AG04449 (cell line): ENCODE measurements at regions not wholly inside any gene's neighbourhood (a gene's known extent, or its start where the extent isn't known, plus 50 kb on each side); places are given as distances from the start of the nearest gene placed in this dataset.

Source experiments
- CTCF ChIA-PET: fragments of 350-600 bp; formaldehyde crosslinking; extraction: SDS; loops from one replicate; lab custom pipeline; 2021; ENCODE audit warnings: antibody characterized with exemption; lab: Yijun Ruan, JAX
- POLR2A ChIA-PET: fragments of 400-600, 350-600 bp; formaldehyde crosslinking; extraction: SDS; loops from one replicate; lab custom pipeline; 2020; ENCODE audit warnings: antibody characterized with exemption, inconsistent platforms; lab: Yijun Ruan, JAX
- DNase-seq: peaks from one replicate; pipeline ENCODE4 v3.0.0-alpha.2; 2010; ENCODE audit warnings: low read depth, low spot score
- H3K4me3 ChIP-seq: 2 replicates; pipeline ENCODE4 v1.5.1; 2011; ENCODE audit warnings: low read depth, mild to moderate bottlenecking, control low read depth, low read length
- CTCF ChIP-seq: IDR thresholded peaks from one replicate; pipeline ENCODE4 v1.5.1; 2011; ENCODE audit warnings: mild to moderate bottlenecking, moderate library complexity, low read length, control low read depth, inconsistent platforms; ENCODE audit not compliant: insufficient read depth; ENCODE audit errors: missing control alignments

- CTCF ChIA-PET, result no interaction called here
- H3K4me3 ChIP-seq, result no peak overlapping the region
- DNase-seq, result no peak
- no peak for TF ChIP-seq CTCF
- POLR2A ChIA-PET, result no interaction called here
These were observed 332.4 kb upstream of the MAGEB18 start for GRCh38 chrX:25805744-25806143.

- TF ChIP-seq CTCF, result no peak
- DNase-seq, result no peak
- ChIA-PET CTCF (no interaction called here), POLR2A (no interaction called here)
- no peak overlapping the region for H3K4me3 ChIP-seq
These were observed 331.1 kb upstream of the MAGEB18 start for GRCh38 chrX:25807022-25807421.

- CTCF ChIA-PET, result no interaction called here
- POLR2A ChIA-PET, result no interaction called here
These were observed 327.9 kb upstream of the MAGEB18 start for GRCh38 chrX:25810202-25810601.

GRCh38 chrX:25819879-25820278 is 318.3 kb upstream of the MAGEB18 start:
- no peak for DNase-seq
- POLR2A ChIA-PET, result no interaction called here
- CTCF ChIA-PET, result no interaction called here
- no peak for TF ChIP-seq CTCF
- no peak overlapping the region for H3K4me3 ChIP-seq

More at GRCh38 chrX:25810202-25810601, 327.9 kb upstream of the MAGEB18 start:
- no peak for TF ChIP-seq CTCF
- no peak for DNase-seq
- H3K4me3 ChIP-seq, result no peak overlapping the region

GRCh38 chrX:25851141-25851540 is 287.0 kb upstream of the MAGEB18 start:
- TF ChIP-seq CTCF, result no peak
- DNase-seq, result no peak
- H3K4me3 ChIP-seq, result no peak overlapping the region
- POLR2A ChIA-PET, result no interaction called here
- CTCF ChIA-PET, result no interaction called here

GRCh38 chrX:25853002-25853479 is 285.1 kb upstream of the MAGEB18 start:
- no peak for TF ChIP-seq CTCF
- no peak for DNase-seq
- no peak overlapping the region for H3K4me3 ChIP-seq
- ChIA-PET CTCF (no interaction called here), POLR2A (no interaction called here)
